Cardiac muscle cell (in vitro differentiated cells and primary cell): ENCODE measurements at regions not wholly inside any gene's neighbourhood (a gene's known extent, or its start where the extent isn't known, plus 50 kb on each side); places are given as distances from the start of the nearest gene placed in this dataset.

Experiments used
- DNase-seq, 2 donors: peaks; one replicate each; pipeline versions ENCODE4 v3.0.0 to v3.0.0-alpha.2; 2010 to 2017; ENCODE audit warnings: low read depth in 1 of 2, low spot score in 1 of 2
- H3K27ac ChIP-seq: fragments of 200-600 bp; sonication (generic); 2 replicates; pipeline ENCODE4 v1.5.1; 2016
- H3K27me3 ChIP-seq: fragments of 200-600 bp; sonication (generic); 2 replicates; pipeline ENCODE4 v1.6.0; 2016; ENCODE audit warnings: control low read depth
- H3K36me3 ChIP-seq: fragments of 200-600 bp; sonication (generic); 2 replicates; pipeline ENCODE4 v1.5.1; 2016; ENCODE audit warnings: control low read depth
- H3K4me1 ChIP-seq: fragments of 200-600 bp; sonication (generic); 2 replicates; pipeline ENCODE4 v1.8.1; 2017; ENCODE audit warnings: low read depth, mild to moderate bottlenecking, mixed run types
- H3K4me3 ChIP-seq: fragments of 200-600 bp; sonication (generic); 2 replicates; pipeline ENCODE4 v1.5.1; 2016; ENCODE audit warnings: mild to moderate bottlenecking
- H3K9me3 ChIP-seq: fragments of 200-600 bp; sonication (generic); 2 replicates; pipeline ENCODE4 v1.5.1; 2017; ENCODE audit warnings: low read depth, mild to moderate bottlenecking, control low read depth
- TF ChIP-seq, protein P1 (sequence below): IDR thresholded peaks from 2 replicates; pipeline ENCODE4 v1.5.1; 2012; ENCODE audit warnings: low read depth, mild to moderate bottlenecking, low read length

DNA sequence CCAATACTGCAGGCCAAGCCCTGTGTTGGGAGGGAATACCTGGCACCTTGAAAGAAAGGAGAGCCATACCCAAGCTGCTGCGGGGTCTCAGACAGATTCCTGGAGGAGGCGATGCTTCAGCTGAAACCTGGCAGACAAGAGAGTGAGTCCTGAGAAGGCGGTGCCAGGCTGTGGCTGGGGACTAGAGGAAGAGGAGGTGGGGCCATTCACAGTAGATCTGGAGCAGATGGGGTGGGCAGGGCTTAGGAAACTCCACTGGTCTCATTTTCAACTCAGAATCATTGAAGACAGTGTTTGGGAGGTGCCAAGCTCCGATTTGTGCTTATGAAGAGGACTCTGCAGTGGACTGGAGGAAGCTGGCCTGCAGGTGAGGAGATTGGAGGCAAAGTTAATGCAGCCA, 236.3 kb upstream of the MKI67 start:
- TF ChIP-seq, protein P1, sequence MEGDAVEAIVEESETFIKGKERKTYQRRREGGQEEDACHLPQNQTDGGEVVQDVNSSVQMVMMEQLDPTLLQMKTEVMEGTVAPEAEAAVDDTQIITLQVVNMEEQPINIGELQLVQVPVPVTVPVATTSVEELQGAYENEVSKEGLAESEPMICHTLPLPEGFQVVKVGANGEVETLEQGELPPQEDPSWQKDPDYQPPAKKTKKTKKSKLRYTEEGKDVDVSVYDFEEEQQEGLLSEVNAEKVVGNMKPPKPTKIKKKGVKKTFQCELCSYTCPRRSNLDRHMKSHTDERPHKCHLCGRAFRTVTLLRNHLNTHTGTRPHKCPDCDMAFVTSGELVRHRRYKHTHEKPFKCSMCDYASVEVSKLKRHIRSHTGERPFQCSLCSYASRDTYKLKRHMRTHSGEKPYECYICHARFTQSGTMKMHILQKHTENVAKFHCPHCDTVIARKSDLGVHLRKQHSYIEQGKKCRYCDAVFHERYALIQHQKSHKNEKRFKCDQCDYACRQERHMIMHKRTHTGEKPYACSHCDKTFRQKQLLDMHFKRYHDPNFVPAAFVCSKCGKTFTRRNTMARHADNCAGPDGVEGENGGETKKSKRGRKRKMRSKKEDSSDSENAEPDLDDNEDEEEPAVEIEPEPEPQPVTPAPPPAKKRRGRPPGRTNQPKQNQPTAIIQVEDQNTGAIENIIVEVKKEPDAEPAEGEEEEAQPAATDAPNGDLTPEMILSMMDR: no peak
- H3K9me3 ChIP-seq: no peaks in the 10 kb centered on the region
- no peak for DNase-seq
- H3K27me3 ChIP-seq: no peaks in the 10 kb centered on the region
- no peak overlapping the region for H3K4me3 ChIP-seq
- H3K27ac ChIP-seq: no peak overlapping the region
- H3K36me3 ChIP-seq: no peaks in the 10 kb centered on the region
- H3K4me1 ChIP-seq: no peaks in the 10 kb centered on the region

DNA sequence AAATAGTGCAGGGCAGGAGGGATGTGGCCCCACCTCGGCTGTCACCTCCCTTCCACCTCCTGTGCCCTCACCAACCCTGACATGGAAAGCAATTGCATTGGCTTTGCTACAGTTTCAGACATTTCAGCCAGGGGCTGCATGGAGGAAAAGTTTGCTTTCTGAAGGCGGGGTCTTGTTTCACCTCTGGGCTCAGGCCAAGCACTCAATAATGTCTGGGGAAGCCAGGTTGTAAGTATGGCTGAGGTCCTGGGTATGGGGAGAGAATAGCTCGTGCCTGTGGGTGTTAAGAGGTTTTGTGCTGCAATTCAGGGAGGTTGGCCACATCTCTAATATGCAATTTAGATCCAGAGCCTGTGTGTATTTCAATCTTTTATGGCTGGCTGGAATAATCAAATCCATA, 238.4 kb upstream of the MKI67 start:
- Histone ChIP-seq H3K4me1 (no peaks in the 10 kb centered on the region), H3K4me3 (no peak overlapping the region), H3K27me3 (no peaks in the 10 kb centered on the region), H3K9me3 (no peaks in the 10 kb centered on the region), H3K27ac (no peak overlapping the region), H3K36me3 (no peaks in the 10 kb centered on the region)
- TF ChIP-seq, protein P1: no peak
- no peak for DNase-seq

DNA sequence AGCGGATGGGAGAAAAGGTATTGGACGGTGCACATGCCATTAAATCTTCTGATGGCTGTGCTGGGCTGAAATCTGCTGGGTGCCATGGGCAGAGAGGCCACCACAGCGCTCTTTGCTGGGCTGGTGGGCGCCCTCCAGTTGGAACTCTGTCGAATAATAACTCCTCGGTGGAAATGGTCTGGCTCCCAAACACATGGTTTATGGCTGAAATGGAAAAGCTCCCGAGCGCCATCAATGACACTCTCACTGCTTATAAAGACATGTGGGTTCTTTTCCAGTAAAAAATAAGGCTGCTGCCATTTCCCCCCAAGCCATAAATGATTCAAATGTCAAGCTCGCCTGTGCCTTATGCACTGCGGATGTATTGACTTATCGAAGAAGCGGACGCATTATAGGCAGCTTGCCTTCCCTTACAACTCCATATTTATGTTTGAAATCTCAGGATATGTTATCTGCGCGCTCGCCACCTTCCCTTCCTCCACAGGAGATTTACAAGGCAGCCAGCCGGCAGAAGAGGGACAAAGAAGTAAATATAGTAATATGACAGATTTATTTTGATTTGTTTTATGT, 239.0 kb upstream of the MKI67 start:
- Histone ChIP-seq H3K4me3 (no peak overlapping the region), H3K9me3 (no peaks in the 10 kb centered on the region), H3K27ac (no peak overlapping the region), H3K4me1 (no peaks in the 10 kb centered on the region), H3K36me3 (no peaks in the 10 kb centered on the region), H3K27me3 (no peaks in the 10 kb centered on the region)
- TF ChIP-seq, protein P1: no peak
- no peak for DNase-seq

DNA sequence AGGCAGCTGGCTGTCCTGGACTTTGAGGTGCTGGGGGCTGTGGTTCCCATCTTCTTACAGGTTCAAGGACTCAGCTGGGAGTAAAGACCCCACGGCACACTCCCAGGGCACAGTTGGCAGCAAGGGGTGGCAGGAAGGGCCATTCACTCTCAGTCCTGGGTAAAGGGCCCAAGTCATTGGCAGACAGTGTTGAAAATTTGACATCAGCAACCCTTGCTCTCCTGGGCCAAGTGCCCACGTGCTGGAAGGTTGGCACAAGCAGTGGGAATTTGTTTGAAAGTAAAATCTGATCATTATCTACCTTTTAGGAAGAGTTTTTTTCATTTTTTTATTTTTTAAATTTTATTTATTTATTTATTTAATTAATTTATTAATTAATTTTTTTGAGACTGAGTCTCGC, 241.6 kb upstream of the MKI67 start:
- DNase-seq: no peak
- no peaks in the 10 kb centered on the region for H3K9me3 ChIP-seq
- no peaks in the 10 kb centered on the region for H3K4me1 ChIP-seq
- no peak overlapping the region for H3K27ac ChIP-seq
- H3K4me3 ChIP-seq: no peak overlapping the region
- H3K27me3 ChIP-seq: no peaks in the 10 kb centered on the region
- no peaks in the 10 kb centered on the region for H3K36me3 ChIP-seq
- TF ChIP-seq, protein P1: no peak

DNA sequence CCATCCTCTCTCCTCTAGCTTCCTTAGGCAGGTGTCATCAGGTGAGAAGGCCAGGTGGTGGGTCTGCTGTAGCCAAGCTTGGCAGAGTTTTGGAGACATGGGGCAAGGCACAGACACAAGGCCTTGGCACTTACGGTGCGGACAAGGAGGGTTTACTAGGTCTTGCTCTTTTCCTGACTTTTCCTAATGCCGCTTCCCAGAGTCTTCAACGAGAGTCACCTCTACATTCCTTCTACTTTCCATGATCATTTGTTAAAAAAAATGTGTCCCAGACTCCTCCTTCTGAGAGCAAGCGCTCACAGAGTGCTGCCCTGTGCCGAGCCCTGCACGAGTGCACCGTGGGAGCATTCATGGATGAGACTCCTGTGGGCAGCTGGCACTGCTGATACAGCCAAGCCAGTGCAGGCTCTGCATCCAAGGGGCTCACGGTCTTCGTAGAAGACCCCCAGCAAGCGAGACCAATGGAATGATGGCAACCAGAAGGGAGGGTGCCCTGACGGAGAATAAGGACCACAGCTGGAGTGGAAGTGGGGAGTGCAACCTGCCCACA, 243.0 kb upstream of the MKI67 start:
- TF ChIP-seq, protein P1: no peak
- no peaks in the 10 kb centered on the region for H3K4me1 ChIP-seq
- H3K9me3 ChIP-seq: no peaks in the 10 kb centered on the region
- DNase-seq: no peak
- no peak overlapping the region for H3K4me3 ChIP-seq
- no peaks in the 10 kb centered on the region for H3K27me3 ChIP-seq
- H3K36me3 ChIP-seq: no peaks in the 10 kb centered on the region
- no peak overlapping the region for H3K27ac ChIP-seq
